HG02973 (cell line): ENCODE measurements at regions not wholly inside any gene's neighbourhood (a gene's known extent, or its start where the extent isn't known, plus 50 kb on each side); places are given as distances from the start of the nearest gene placed in this dataset.

Source experiments
- ATAC-seq: cut with Tn5 transposase; IDR thresholded peaks from one replicate; pipeline ENCODE4 v1.9.1; 2021; ENCODE audit warnings: moderate library complexity; ENCODE audit not compliant: unreplicated experiment

GRCh38 chr1:30304080-30304479, 419.3 kb downstream of the MATN1 start:
- ATAC-seq: no peak

GRCh38 chr1:30303387-30303786, 420.0 kb downstream of the MATN1 start:
- ATAC-seq: no peak

GRCh38 chr1:30302858-30303257, 420.5 kb downstream of the MATN1 start:
- no peak for ATAC-seq

GRCh38 chr1:30300669-30301068, 422.7 kb downstream of the MATN1 start:
- no peak for ATAC-seq

GRCh38 chr1:30299393-30299792, 424.0 kb downstream of the MATN1 start:
- no peak for ATAC-seq

- no peak for ATAC-seq
Observed at GRCh38 chr1:30295674-30296073, 427.7 kb downstream of the MATN1 start.

GRCh38 chr1:30295266-30295665, 428.1 kb downstream of the MATN1 start:
- no peak for ATAC-seq

- ATAC-seq: no peak
Observed at GRCh38 chr1:30294508-30294907, 428.9 kb downstream of the MATN1 start.

- no peak for ATAC-seq
Observed at GRCh38 chr1:30292451-30292850, 430.9 kb downstream of the MATN1 start.

- no peak for ATAC-seq
Observed at GRCh38 chr1:30291526-30291925, 431.9 kb downstream of the MATN1 start.

GRCh38 chr1:30290581-30290980, 432.8 kb downstream of the MATN1 start:
- no peak for ATAC-seq

- no peak for ATAC-seq
Observed at GRCh38 chr1:30287976-30288375, 435.4 kb downstream of the MATN1 start.

GRCh38 chr1:30286988-30287839, 436.2 kb downstream of the MATN1 start:
- ATAC-seq: no peak

- no peak for ATAC-seq
Observed at GRCh38 chr1:30286241-30286987, 437.0 kb downstream of the MATN1 start.

- no peak for ATAC-seq
Observed at GRCh38 chr1:30285501-30285932, 437.9 kb downstream of the MATN1 start.

GRCh38 chr1:30284728-30285475, 438.5 kb downstream of the MATN1 start:
- ATAC-seq: no peak

GRCh38 chr1:30284226-30284625, 439.2 kb downstream of the MATN1 start:
- ATAC-seq: no peak

- no peak for ATAC-seq
Observed at GRCh38 chr1:30283199-30283962, 440.0 kb downstream of the MATN1 start.

- ATAC-seq: no peak
Observed at GRCh38 chr1:30280572-30280971, 442.8 kb downstream of the MATN1 start.

- ATAC-seq: no peak
Observed at GRCh38 chr1:30277911-30278310, 445.5 kb downstream of the MATN1 start.

- ATAC-seq: no peak
Observed at GRCh38 chr1:30277415-30277814, 446.0 kb downstream of the MATN1 start.
